GM21529 (cell line): ENCODE measurements at regions not wholly inside any gene's neighbourhood (a gene's known extent, or its start where the extent isn't known, plus 50 kb on each side); places are given as distances from the start of the nearest gene placed in this dataset.

Experiments used
- ATAC-seq: cut with Tn5 transposase; IDR thresholded peaks from one replicate; pipeline ENCODE4 v1.9.1; 2021; ENCODE audit not compliant: unreplicated experiment

- no peak for ATAC-seq
Observed at GRCh38 chr5:58040044-58040443, 419.8 kb downstream of the PLK2 start.

GRCh38 chr5:58037899-58038298, 422.0 kb downstream of the PLK2 start:
- no peak for ATAC-seq

GRCh38 chr5:58025809-58026208, 434.1 kb downstream of the PLK2 start:
- no peak for ATAC-seq

DNA sequence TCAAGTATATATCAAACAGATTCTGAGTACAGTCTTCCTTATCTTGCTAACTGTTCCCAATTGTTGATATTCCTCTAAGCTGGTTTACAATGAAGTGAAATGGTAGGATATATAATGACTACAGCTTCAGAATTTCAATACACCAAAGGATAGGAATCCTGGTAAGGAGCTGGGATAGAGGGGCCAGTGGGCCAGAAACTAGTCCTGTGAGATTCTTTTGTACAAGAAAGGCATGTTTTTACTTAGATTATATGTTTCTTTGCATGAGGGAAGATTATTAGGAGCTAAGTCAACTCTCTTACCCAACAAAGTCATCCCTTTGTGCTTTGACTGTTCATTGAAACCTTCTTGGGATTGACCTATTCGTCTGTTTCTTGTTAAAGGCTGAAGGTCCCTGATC, 435.7 kb downstream of the PLK2 start:
- ATAC-seq = no peak

DNA sequence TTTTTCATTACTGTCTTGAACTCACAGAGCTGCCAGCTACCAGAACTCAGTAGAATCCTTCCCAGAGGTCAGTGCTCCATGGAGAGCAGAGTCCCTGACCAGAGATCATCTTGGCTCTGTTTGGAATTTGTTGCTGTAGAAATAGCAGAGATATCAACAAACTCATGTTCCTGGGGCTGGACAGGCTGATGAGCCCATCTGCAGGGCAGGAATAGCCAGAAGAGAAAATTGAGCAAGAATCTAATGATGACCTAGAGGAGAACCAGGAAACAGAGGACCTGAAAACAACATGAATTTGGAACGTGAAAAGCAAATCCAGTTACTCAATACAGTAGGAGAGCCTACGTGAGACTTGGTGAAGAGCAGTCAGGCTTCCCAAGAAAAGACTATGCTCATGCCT, 437.8 kb downstream of the PLK2 start:
- no peak for ATAC-seq

GRCh38 chr5:58021466-58021865, 438.4 kb downstream of the PLK2 start:
- no peak for ATAC-seq

- ATAC-seq = no peak
Observed at GRCh38 chr5:58019614-58020013, 440.3 kb downstream of the PLK2 start.

DNA sequence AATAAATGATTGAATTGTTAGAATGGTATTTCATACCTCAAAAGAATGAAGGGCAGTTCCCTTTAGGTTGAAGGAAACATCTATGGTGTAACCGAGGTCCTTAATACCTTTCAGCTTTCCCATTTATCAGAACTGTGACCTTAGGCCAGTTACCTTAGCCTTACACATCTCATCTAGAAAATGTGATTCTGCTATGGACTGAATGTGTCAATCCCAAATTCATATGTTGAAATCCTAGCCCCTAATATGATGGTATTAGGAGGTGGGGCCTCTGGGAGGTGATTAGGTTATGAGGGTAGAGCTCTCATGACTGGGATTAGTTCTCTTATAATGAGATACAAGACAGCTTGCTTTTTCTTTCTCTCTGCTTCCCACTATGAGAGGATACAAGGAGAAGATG, 441.9 kb downstream of the PLK2 start:
- ATAC-seq = no peak

GRCh38 chr5:58016877-58017276, 443.0 kb downstream of the PLK2 start:
- ATAC-seq = no peak

DNA sequence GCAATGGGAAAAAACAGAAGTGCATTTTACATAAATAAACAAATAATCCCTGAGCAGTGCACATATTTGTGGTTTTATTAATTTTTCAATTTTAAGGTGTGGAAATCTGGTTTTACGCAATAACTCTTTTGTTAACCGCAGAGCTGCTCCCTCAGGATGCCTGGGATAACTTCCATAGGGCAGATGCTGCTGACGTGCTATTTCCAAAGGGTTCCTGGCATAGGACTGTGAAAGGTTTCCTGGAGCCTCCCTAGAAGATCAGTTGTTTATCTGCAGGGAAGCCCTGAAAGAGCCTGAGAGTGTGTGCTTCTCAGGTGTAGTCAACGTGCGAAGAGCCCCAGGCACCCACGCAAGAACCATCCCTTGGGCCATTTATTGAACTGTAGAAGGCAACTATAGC, 443.5 kb downstream of the PLK2 start:
- no peak for ATAC-seq

- no peak for ATAC-seq
Observed at GRCh38 chr5:58015175-58015574, 444.7 kb downstream of the PLK2 start.

DNA sequence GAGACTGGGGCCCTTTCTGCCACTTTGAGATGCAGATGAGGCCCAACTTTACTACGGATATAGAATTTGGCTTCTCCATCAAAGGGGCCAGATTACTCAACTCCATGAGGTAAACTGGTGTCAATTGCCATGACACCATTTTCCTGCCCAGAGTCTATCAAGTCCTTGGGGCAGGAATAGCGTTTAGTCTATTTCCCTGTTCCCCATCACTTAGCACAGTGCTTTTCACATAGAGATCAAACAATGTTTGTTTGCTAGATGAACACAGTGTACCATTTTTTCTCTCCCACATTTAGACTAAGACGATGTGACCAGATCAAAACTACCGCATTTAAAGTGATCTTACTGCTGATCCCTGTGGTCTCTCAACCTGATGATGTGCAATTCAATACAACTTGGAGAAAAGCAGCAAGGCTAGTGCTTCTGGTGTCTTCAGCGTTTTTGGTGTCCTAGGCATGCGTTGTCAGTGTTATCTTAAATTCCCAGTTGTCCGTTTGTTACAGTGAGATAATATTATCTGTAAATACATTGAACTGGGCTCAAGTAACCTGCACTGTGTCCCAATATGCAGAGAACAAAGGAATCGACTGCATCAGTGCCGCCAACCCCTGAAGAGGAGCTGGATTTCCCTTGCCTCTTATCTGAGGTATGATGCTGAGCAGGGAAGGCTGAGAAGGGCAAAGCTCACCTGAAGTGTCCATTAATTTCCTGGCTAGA, 446.2 kb downstream of the PLK2 start:
- ATAC-seq = no peak

- no peak for ATAC-seq
Observed at GRCh38 chr5:58012801-58013315, 447.0 kb downstream of the PLK2 start.

- ATAC-seq = no peak
Observed at GRCh38 chr5:58012102-58012501, 447.8 kb downstream of the PLK2 start.

DNA sequence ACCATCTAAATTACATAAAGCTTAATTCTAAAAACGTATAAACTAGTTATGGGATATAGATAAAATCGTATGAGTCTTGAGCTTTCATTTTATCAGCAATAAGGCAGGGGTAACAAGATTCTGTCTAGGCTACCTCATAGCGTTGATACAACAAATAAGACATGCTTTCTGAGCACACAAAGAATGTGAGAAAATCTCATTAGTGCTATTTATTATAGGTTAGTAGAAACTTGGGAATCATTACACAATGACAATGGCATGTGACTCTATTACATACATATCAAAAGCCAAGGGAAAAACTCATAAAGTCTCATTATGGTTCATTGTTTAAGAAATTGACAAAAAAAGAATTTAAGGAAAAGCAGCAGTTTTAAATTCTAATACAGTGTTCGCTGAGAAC, 448.6 kb downstream of the PLK2 start:
- no peak for ATAC-seq

GRCh38 chr5:58009754-58010153, 450.1 kb downstream of the PLK2 start:
- ATAC-seq = no peak

- ATAC-seq = no peak
Observed at GRCh38 chr5:58002323-58002722, 457.6 kb downstream of the PLK2 start.

GRCh38 chr5:57993866-57994265, 466.0 kb downstream of the PLK2 start:
- ATAC-seq = no peak

DNA sequence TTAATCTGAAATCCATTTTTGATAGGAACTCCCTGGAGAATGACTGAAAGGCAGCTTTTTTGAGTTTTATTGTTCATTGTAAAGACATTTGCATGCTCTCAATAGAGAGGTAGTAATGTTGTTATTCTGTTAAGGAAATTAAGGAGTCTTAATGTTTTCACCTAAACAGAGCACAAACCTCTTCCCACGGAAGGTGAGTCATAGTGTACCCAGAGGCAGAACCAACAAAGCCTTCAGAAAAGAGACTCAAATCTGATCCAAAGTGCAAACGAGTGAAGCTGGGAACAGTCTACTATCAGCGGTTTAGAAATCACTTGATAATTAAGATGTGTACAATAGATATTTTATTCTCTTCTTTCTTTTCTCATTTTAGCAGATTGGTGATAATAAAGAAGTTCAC, 470.5 kb downstream of the PLK2 start:
- ATAC-seq = no peak

- no peak for ATAC-seq
Observed at GRCh38 chr5:57988813-57989212, 471.1 kb downstream of the PLK2 start.

DNA sequence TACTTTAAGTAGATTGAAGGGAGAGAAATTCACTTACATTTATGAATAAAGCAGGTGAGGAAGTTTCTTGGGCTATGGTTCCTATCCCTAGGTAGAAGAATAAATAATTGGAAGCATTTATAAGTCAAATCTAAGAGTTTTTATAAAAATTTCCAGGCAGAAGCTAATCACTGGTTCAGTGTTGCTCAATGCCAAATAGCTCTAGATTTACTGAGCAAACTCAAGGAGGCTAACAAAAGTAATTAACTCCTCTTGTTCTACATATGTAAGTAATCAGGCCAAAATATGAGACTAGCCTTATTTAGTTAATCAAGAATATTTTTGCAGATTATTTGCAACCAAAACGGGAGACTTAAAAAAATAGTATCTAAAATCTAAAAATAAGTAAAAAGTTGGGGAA, 472.3 kb downstream of the PLK2 start:
- no peak for ATAC-seq

DNA sequence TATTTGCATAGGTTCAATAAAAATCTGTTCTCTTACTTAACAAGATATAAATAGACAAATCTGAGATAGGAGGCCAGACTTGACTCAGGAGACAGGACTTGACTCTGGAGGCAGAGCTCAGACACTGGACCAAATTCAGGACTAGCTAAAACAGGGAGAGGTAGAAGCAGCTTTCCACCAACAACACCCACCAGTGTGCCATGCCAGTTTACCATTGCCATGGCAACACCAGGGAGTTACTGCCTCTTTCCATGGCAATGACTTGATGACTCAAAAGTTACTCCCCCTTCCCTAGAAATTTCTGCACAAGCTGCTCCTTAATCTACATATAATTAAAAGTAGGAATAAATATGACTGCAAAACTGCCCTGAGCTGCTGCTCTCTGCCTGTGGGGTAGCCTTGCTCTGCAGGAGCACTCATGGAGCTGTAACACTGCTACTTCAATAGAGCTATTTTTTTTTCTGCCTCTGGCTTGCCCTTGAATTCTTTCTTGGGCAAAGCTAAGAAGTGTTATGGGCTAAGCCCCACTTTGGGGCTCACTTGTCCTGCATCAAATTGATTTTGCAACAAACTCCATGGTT, 473.0 kb downstream of the PLK2 start:
- no peak for ATAC-seq

DNA sequence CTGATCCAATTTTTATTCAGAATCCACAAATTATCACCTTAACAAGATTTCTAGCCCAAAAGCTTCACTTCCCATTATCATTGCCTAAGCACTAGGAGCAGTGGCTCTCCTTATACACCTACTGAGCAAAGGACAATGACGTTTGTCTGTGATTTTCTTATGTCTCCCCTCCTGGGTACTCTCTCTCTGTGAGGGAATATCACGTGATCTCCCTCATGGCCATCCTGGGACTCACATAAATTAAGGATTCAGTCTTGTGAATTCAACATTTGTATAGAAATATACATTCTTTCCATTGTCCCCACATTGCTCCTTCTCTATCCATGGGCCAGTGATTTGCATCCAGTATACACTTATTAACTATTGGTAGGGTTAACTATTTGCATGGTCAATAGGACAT, 476.5 kb downstream of the PLK2 start:
- ATAC-seq = no peak
